K562 (cell line): ENCODE measurements at regions not wholly inside any gene's neighbourhood (a gene's known extent, or its start where the extent isn't known, plus 50 kb on each side); places are given as distances from the start of the nearest gene placed in this dataset.

Experiments
- ATAC-seq: fragments of 200-7000 bp; cut with Tn5 transposase; 3 replicates; pipeline ENCODE4 v1.9.1; 2020; ENCODE audit warnings: moderate library complexity
- BruUV-seq: library from RNA; stranded (reverse); fragments of 400-500 nt; replicated peaks from 2 replicates; lab custom pipeline; 2021; lab: Mats Ljungman, UMichigan
- CTCF ChIA-PET: fragments of 300-600 bp; formaldehyde crosslinking; extraction: SDS; loops from one replicate; lab custom pipeline; 2021; ENCODE audit warnings: low intra/inter-chr PET ratio; lab: Yijun Ruan, JAX
- POLR2A ChIA-PET: fragments of 300-600, 350-650 bp; sonication (Branson Sonifier 250); formaldehyde crosslinking; extraction: SDS; loops from one replicate; lab custom pipeline; 2021; ENCODE audit warnings: antibody characterized with exemption, inconsistent platforms; lab: Yijun Ruan, JAX
- DNase-seq, 4 experiments: peaks; one replicate each; pipeline versions ENCODE4 v3.0.0 to v3.0.0-alpha.2; 2011 to 2018; ENCODE audit warnings: low spot score in 3 of 4, mixed read lengths in 3 of 4; ENCODE audit errors: extremely low read depth in 1 of 4
- FAIRE-seq: peaks from 2 replicates; lab custom pipeline; 2011; peaks lifted over from hg19 to GRCh38; lab: Jason Lieb, UNC
- H2AFZ ChIP-seq: 2 replicates; pipeline ENCODE4 v1.6.0; 2011; ENCODE audit warnings: low read depth, low read length, control low read depth, inconsistent platforms
- H3K27ac ChIP-seq: fragments of 200-600 bp; 3 replicates; pipeline ENCODE4 v1.8.0; 2011; ENCODE audit warnings: low read depth, mild to moderate bottlenecking, control low read depth, inconsistent platforms, low read length, moderate library complexity, mixed read lengths; ENCODE audit errors: extremely low read depth
- H3K27me3 ChIP-seq, 2 experiments: fragments of 300-600 bp in 1 of 2; 2 replicates in 1 of 2; 3 replicates in 1 of 2; pipeline versions ENCODE4 v1.6.0 to v1.8.0; 2011; ENCODE audit warnings: inconsistent platforms in 2 of 2, low read length in 2 of 2, mild to moderate bottlenecking in 1 of 2, mixed read lengths in 1 of 2, moderate library complexity in 1 of 2; ENCODE audit not compliant: control insufficient read depth in 2 of 2, insufficient read depth in 2 of 2
- H3K36me3 ChIP-seq: fragments of 300-600 bp; 3 replicates; pipeline ENCODE4 v1.8.0; 2011; ENCODE audit warnings: mild to moderate bottlenecking, low read length, inconsistent platforms; ENCODE audit not compliant: control insufficient read depth, insufficient read depth
- H3K4me1 ChIP-seq, 2 experiments: fragments of 200-600 bp in 1 of 2; replicated peaks in 1 of 2; 2 replicates in 1 of 2; 3 replicates in 1 of 2; pipeline versions ENCODE4 v1.5.1 to v1.8.0; 2011; ENCODE audit warnings: inconsistent platforms in 2 of 2, low read length in 2 of 2, mild to moderate bottlenecking in 1 of 2, mixed read lengths in 1 of 2, moderate library complexity in 1 of 2; ENCODE audit not compliant: control insufficient read depth in 2 of 2, insufficient read depth in 2 of 2
- H3K4me2 ChIP-seq: 2 replicates; pipeline ENCODE4 v1.6.1; 2011; ENCODE audit warnings: low read length, control low read depth, inconsistent platforms, mixed read lengths; ENCODE audit not compliant: insufficient read depth
- H3K4me3 ChIP-seq: fragments of 200-600 bp; sonication (generic), shearing (Covaris generic); 2 replicates; pipeline ENCODE4 v1.5.1; 2016; ENCODE audit warnings: control low read depth, inconsistent platforms
- H3K79me2 ChIP-seq: fragments of 200-600 bp; 3 replicates; pipeline ENCODE4 v1.8.0; 2011; ENCODE audit warnings: low read length, inconsistent platforms; ENCODE audit not compliant: control insufficient read depth, insufficient read depth
- H3K9ac ChIP-seq, 2 experiments: 2 replicates each; pipeline versions ENCODE4 v1.6.0 to v1.6.1; 2011; ENCODE audit warnings: low read depth in 2 of 2, low read length in 2 of 2, control low read depth in 1 of 2, inconsistent platforms in 1 of 2, mild to moderate bottlenecking in 1 of 2, mixed read lengths in 1 of 2; ENCODE audit not compliant: insufficient read depth in 1 of 2
- H3K9me1 ChIP-seq: one replicate; pipeline ENCODE4 v1.6.0; 2011; ENCODE audit warnings: inconsistent platforms, mild to moderate bottlenecking, low read length, moderate library complexity; ENCODE audit not compliant: control insufficient read depth, insufficient read depth
- H3K9me3 ChIP-seq: replicated peaks from 2 replicates; pipeline ENCODE4 v1.5.1; 2011; ENCODE audit warnings: low read depth, low read length, inconsistent platforms; ENCODE audit not compliant: control insufficient read depth, insufficient read depth
- H4K20me1 ChIP-seq: replicated peaks from 2 replicates; pipeline ENCODE4 v1.6.1; 2011; ENCODE audit warnings: low read length, inconsistent platforms, mixed read lengths; ENCODE audit not compliant: control insufficient read depth, insufficient read depth
- CHAMP1 ChIP-seq: fragments of 450-650 bp; IDR thresholded peaks from 2 replicates; pipeline ENCODE4 v1.6.1; 2016; ENCODE audit warnings: mild to moderate bottlenecking
- GTF2F1 ChIP-seq: IDR thresholded peaks from 2 replicates; pipeline ENCODE4 v1.6.1; 2011; ENCODE audit warnings: low read depth, low read length, improper control_type of control experiment
- MCM7 ChIP-seq, 2 experiments: fragments of 450-650 bp; IDR thresholded peaks; 2 replicates each; pipeline ENCODE4 v1.6.1; 2016 to 2018
- PKNOX1 ChIP-seq: fragments of 450-650 bp; IDR thresholded peaks from 2 replicates; pipeline ENCODE4 v1.6.1; 2016
- SRSF1 ChIP-seq: fragments of 200-400 bp; formaldehyde crosslinking; IDR thresholded peaks from 2 replicates; pipeline ENCODE4 v1.6.1; 2017; ENCODE audit warnings: mild to moderate bottlenecking, low read depth, low read length, moderate library complexity
- ZNF311 ChIP-seq: fragments of 250-450 bp; sonication (Bioruptor Pico); IDR thresholded peaks from 2 replicates; pipeline ENCODE4 v1.4.0; 2020; ENCODE audit warnings: mild to moderate bottlenecking, moderate library complexity
- WGBS: fragments of 100-300 bp; shearing (Covaris generic); methylation state at CpG from one replicate; pipeline ENCODE4 v1.1.6; 2016; ENCODE audit warnings: low coverage, mixed read lengths; ENCODE audit not compliant: insufficient coverage; ENCODE audit errors: missing lambda C conversion rate; 5-methylcytosine and 5-hydroxymethylcytosine counted together
- in situ Hi-C: fragments of 300-500 bp; cut with MboI; formaldehyde crosslinking; loops from 4 replicates; pipeline ENCODE4 v1.15.0; 2018; ENCODE audit warnings: inconsistent platforms, mixed read lengths
- intact Hi-C: fragments of 100-400 bp; cut with micrococcal nuclease; formaldehyde crosslinking; loops from 2 replicates; pipeline ENCODE4 v1.14.2; 2022

- Histone ChIP-seq H3K36me3 (no peaks in the 10 kb centered on the region), H4K20me1 (no peaks in the 10 kb centered on the region), H3K27me3 (no peaks in the 10 kb centered on the region), H3K79me2 (no peaks in the 10 kb centered on the region), H3K4me3 (no peak overlapping the region), H2AFZ (peak overlapping the region; percentile 33; the same call in 1 of the 2 replicates), H3K4me2 (no peak overlapping the region), H3K9ac (no peak overlapping the region), H3K9me1 (no peaks in the 10 kb centered on the region), H3K27ac (no peak overlapping the region), H3K9me3 (no peaks in the 10 kb centered on the region), H3K4me1 (peaks cover 0 to 6% of the 10 kb centered on the region in 2 experiments; a peak in 2 of 5 replicates)
- ChIA-PET CTCF (no interaction called here), POLR2A (no interaction called here)
- no peak for TF ChIP-seq ZNF311
- no peak for TF ChIP-seq SRSF1
- no peak for TF ChIP-seq MCM7 (IDR thresholded peaks at IDR 0.05)
- TF ChIP-seq CHAMP1, result no peak
- no peak for TF ChIP-seq GTF2F1
- no peak for TF ChIP-seq PKNOX1
- intact Hi-C loops, result no loop called here
- no TSS peak for BruUV-seq
- DNase-seq (no peak), FAIRE-seq (no peak), ATAC-seq (peak; percentile 40; the same call in 1 of the 3 replicates)
- in situ Hi-C loops, result no loop called here
- 29% methylated on average over 3 of the region's 3 CpGs for WGBS
These were observed 403.9 kb upstream of the FAT3 start for GRCh38 chr11:91820709-91821108.
